H1 (cell line): ENCODE measurements at regions not wholly inside any gene's neighbourhood (a gene's known extent, or its start where the extent isn't known, plus 50 kb on each side); places are given as distances from the start of the nearest gene placed in this dataset.

Source experiments
- CTCF ChIA-PET: fragments of 300-600 bp; sonication (Branson Sonifier 250); formaldehyde crosslinking; loops from one replicate; lab custom pipeline; 2021; ENCODE audit not compliant: partially characterized antibody; lab: Charles Lee
- POLR2A ChIA-PET: fragments of 300-600 bp; sonication (Branson Sonifier 250); formaldehyde crosslinking; loops from one replicate; lab custom pipeline; 2021; ENCODE audit warnings: inconsistent platforms; ENCODE audit not compliant: partially characterized antibody; lab: Charles Lee
- DNase-seq, 2 experiments: peaks; one replicate each; pipeline versions ENCODE4 v3.0.0 to v3.0.0-alpha.2; 2010 to 2022; ENCODE audit warnings: low spot score in 2 of 2, low read depth in 1 of 2, mixed read lengths in 1 of 2
- FAIRE-seq: peaks from 2 replicates; lab custom pipeline; 2011; peaks lifted over from hg19 to GRCh38; lab: Jason Lieb, UNC
- H2AFZ ChIP-seq: 2 replicates; pipeline ENCODE4 v1.8.1; 2012; ENCODE audit warnings: low read length, inconsistent platforms
- H2AK5ac ChIP-seq: 2 replicates; pipeline ENCODE4 v1.6.1; 2013; ENCODE audit warnings: low read depth, low read length
- H2BK120ac ChIP-seq: replicated peaks from 2 replicates; pipeline ENCODE3; 2013; ENCODE audit warnings: low read depth, low read length, inconsistent platforms
- H2BK12ac ChIP-seq: 2 replicates; pipeline ENCODE4 v1.6.1; 2013; ENCODE audit warnings: low read depth, low read length
- H2BK15ac ChIP-seq: 2 replicates; pipeline ENCODE4 v1.6.1; 2013; ENCODE audit warnings: low read length
- H2BK20ac ChIP-seq: 2 replicates; pipeline ENCODE4 v1.6.1; 2013; ENCODE audit warnings: low read length
- H2BK5ac ChIP-seq: 2 replicates; pipeline ENCODE4 v1.6.1; 2013; ENCODE audit warnings: low read depth, low read length
- H3K14ac ChIP-seq: 2 replicates; pipeline ENCODE4 v1.6.1; 2013; ENCODE audit warnings: inconsistent platforms; ENCODE audit not compliant: insufficient read length
- H3K18ac ChIP-seq: 2 replicates; pipeline ENCODE4 v1.6.1; 2013; ENCODE audit warnings: low read length; ENCODE audit errors: extremely low read depth
- H3K23ac ChIP-seq: 2 replicates; pipeline ENCODE4 v1.6.1; 2013; ENCODE audit warnings: inconsistent platforms; ENCODE audit not compliant: insufficient read length
- H3K23me2 ChIP-seq: 2 replicates; pipeline ENCODE4 v1.6.1; 2013; ENCODE audit warnings: low read depth, low read length
- H3K27ac ChIP-seq: 2 replicates; pipeline ENCODE4 v1.6.1; 2011; ENCODE audit warnings: low read depth, low read length, inconsistent platforms
- H3K27me3 ChIP-seq, 4 experiments: replicated peaks in 1 of 4; 1 replicate in 1 of 4; 2 replicates in 3 of 4; pipeline versions ENCODE4 v1.6.1 to v1.8.1; 2011 to 2013; ENCODE audit warnings: low read length in 3 of 4, mild to moderate bottlenecking in 3 of 4, inconsistent platforms in 2 of 4, mixed read lengths in 2 of 4, moderate library complexity in 1 of 4; ENCODE audit not compliant: control insufficient read depth in 3 of 4, insufficient read depth in 3 of 4; ENCODE audit errors: extremely low read depth in 1 of 4
- H3K36me3 ChIP-seq, 4 experiments: 2 replicates each; pipeline versions ENCODE4 v1.6.1 to v1.8.1; 2011 to 2013; ENCODE audit warnings: mild to moderate bottlenecking in 4 of 4, low read length in 3 of 4, moderate library complexity in 2 of 4, control low read depth in 1 of 4, inconsistent platforms in 1 of 4; ENCODE audit not compliant: insufficient read depth in 4 of 4, control insufficient read depth in 2 of 4
- H3K4ac ChIP-seq: replicated peaks from 2 replicates; pipeline ENCODE3; 2013; ENCODE audit warnings: low read length, low read depth, mixed read lengths, inconsistent platforms; ENCODE audit not compliant: insufficient read length
- H3K4me1 ChIP-seq, 4 experiments: replicated peaks in 1 of 4; 1 replicate in 1 of 4; 2 replicates in 3 of 4; pipeline versions ENCODE4 v1.6.1 to v1.8.1; 2011 to 2013; ENCODE audit warnings: low read length in 3 of 4, inconsistent platforms in 2 of 4, mixed read lengths in 1 of 4; ENCODE audit not compliant: insufficient read depth in 4 of 4, control insufficient read depth in 3 of 4
- H3K4me2 ChIP-seq, 2 experiments: 2 replicates each; pipeline versions ENCODE4 v1.6.1 to v1.8.1; 2011 to 2013; ENCODE audit warnings: low read depth in 2 of 2, low read length in 2 of 2, control low read depth in 1 of 2, inconsistent platforms in 1 of 2, mild to moderate bottlenecking in 1 of 2; ENCODE audit not compliant: insufficient read depth in 1 of 2
- H3K4me3 ChIP-seq, 4 experiments: fragments of 200-600, 300-600 bp in 1 of 4; sonication (generic), shearing (Covaris generic), sonication (Bioruptor Twin) in 1 of 4; 2 replicates each; pipeline versions ENCODE4 v1.5.1 to v1.8.1; 2011 to 2016; ENCODE audit warnings: low read length in 4 of 4, low read depth in 3 of 4, control low read depth in 2 of 4, inconsistent platforms in 2 of 4, mild to moderate bottlenecking in 2 of 4, mixed read lengths in 1 of 4, moderate library complexity in 1 of 4; ENCODE audit not compliant: insufficient read depth in 2 of 4; ENCODE audit errors: extremely low read depth in 1 of 4
- H3K56ac ChIP-seq: replicated peaks from 2 replicates; pipeline ENCODE3; 2013; ENCODE audit warnings: low read depth, mild to moderate bottlenecking, mixed read lengths, low read length, inconsistent platforms; ENCODE audit not compliant: insufficient read length
- H3K79me1 ChIP-seq: 2 replicates; pipeline ENCODE4 v1.6.1; 2013; ENCODE audit warnings: low read depth, low read length, control low read depth
- H3K79me2 ChIP-seq, 2 experiments: 2 replicates each; pipeline versions ENCODE4 v1.6.1 to v1.8.1; 2012 to 2013; ENCODE audit warnings: low read length in 2 of 2, mild to moderate bottlenecking in 2 of 2, inconsistent platforms in 1 of 2; ENCODE audit not compliant: insufficient read depth in 2 of 2, control insufficient read depth in 1 of 2
- H3K9ac ChIP-seq, 4 experiments: replicated peaks in 1 of 4; 1 replicate in 1 of 4; 2 replicates in 3 of 4; pipeline versions ENCODE4 v1.6.1 to v1.8.1; 2011 to 2013; ENCODE audit warnings: low read depth in 3 of 4, low read length in 3 of 4, control low read depth in 2 of 4, mild to moderate bottlenecking in 2 of 4, moderate library complexity in 2 of 4, inconsistent platforms in 1 of 4; ENCODE audit errors: extremely low read depth in 1 of 4
- H3K9me3 ChIP-seq, 2 experiments: 2 replicates each; pipeline versions ENCODE4 v1.6.1 to v1.8.1; 2012 to 2013; ENCODE audit warnings: mild to moderate bottlenecking in 2 of 2, moderate library complexity in 2 of 2, control low read depth in 1 of 2, inconsistent platforms in 1 of 2, low read depth in 1 of 2, low read length in 1 of 2, mixed read lengths in 1 of 2; ENCODE audit not compliant: insufficient read depth in 2 of 2
- H4K20me1 ChIP-seq, 2 experiments: replicated peaks in 1 of 2; 2 replicates each; pipeline versions ENCODE3 to v1.8.1; 2011 to 2013; ENCODE audit warnings: inconsistent platforms in 2 of 2, low read length in 2 of 2, mild to moderate bottlenecking in 1 of 2; ENCODE audit not compliant: insufficient read depth in 2 of 2, control insufficient read depth in 1 of 2
- H4K5ac ChIP-seq: 2 replicates; pipeline ENCODE4 v1.6.1; 2013; ENCODE audit warnings: low read length, low read depth, mixed read lengths, inconsistent platforms; ENCODE audit not compliant: insufficient read length
- H4K8ac ChIP-seq: 2 replicates; pipeline ENCODE4 v1.8.0; 2013; ENCODE audit warnings: mild to moderate bottlenecking, moderate library complexity, low read length, inconsistent platforms; ENCODE audit not compliant: insufficient read depth; ENCODE audit errors: extremely low read depth
- H4K91ac ChIP-seq: replicated peaks from 2 replicates; pipeline ENCODE3; 2013; ENCODE audit warnings: low read length, mixed read lengths, inconsistent platforms; ENCODE audit not compliant: insufficient read length
- BRCA1 ChIP-seq: IDR thresholded peaks from 2 replicates; pipeline ENCODE4 v1.6.1; 2012; ENCODE audit warnings: low read depth, low read length, improper control_type of control experiment
- CREB1 ChIP-seq: IDR thresholded peaks from 2 replicates; pipeline ENCODE4 v1.6.1; 2012; ENCODE audit warnings: inconsistent platforms
- POU5F1 ChIP-seq: IDR thresholded peaks from 2 replicates; pipeline ENCODE4 v1.6.1; 2011; ENCODE audit warnings: low read depth, mild to moderate bottlenecking, low read length, moderate library complexity
- RBBP5 ChIP-seq: IDR thresholded peaks from 2 replicates; pipeline ENCODE4 v1.7.1; 2012; ENCODE audit warnings: low read depth, mild to moderate bottlenecking, inconsistent platforms, low read length, moderate library complexity, borderline replicate concordance
- SIX5 ChIP-seq: IDR thresholded peaks from 2 replicates; pipeline ENCODE4 v1.6.1; 2011; ENCODE audit warnings: mild to moderate bottlenecking, low read depth, low read length
- WGBS, 2 experiments: shearing (Covaris generic) in 1 of 2; methylation state at CpG; one replicate each; pipeline versions ENCODE4 v1.1.6 to v1.1.7; 2013 to 2015; ENCODE audit warnings: low lambda C conversion rate in 2 of 2, mixed read lengths in 2 of 2, inconsistent platforms in 1 of 2, low coverage in 1 of 2, missing lambda C conversion rate in 1 of 2; ENCODE audit not compliant: insufficient replicate concordance in 2 of 2, insufficient coverage in 1 of 2, insufficient read length in 1 of 2; ENCODE audit errors: extremely low coverage in 1 of 2, missing lambda C conversion rate in 1 of 2; 5-methylcytosine and 5-hydroxymethylcytosine counted together

GRCh38 chr14:97903821-97904220 is 1106.6 kb downstream of the VRK1 start:
- H3K14ac ChIP-seq = no peak overlapping the region
- CTCF ChIA-PET = interaction anchor here (0.7 kb wide), 1 partner anchor 9 kb away, joined by 5 read pairs; no protein-coding TSS in a partner anchor
- 77% methylated on average over 3 of the region's 3 CpGs; no CpG with 5 or more reads in 1 of the 2 experiments for WGBS, 2 experiments
- H3K9me3 ChIP-seq = peaks cover 0 to 4% of the 10 kb centered on the region in 2 experiments; a peak in 1 of 4 replicates
- no peak overlapping the region for H2BK20ac ChIP-seq
- H2AFZ ChIP-seq = no peak overlapping the region
- no peak for TF ChIP-seq BRCA1
- no peak for TF ChIP-seq SIX5
- no peak for TF ChIP-seq POU5F1
- TF ChIP-seq CREB1 = no peak
- no peak for TF ChIP-seq RBBP5
- TF ChIP-seq, all 59 proteins: peak for 0
- H2BK15ac ChIP-seq = no peak overlapping the region
- H3K4ac ChIP-seq = no peak overlapping the region
- H3K23ac ChIP-seq = no peak overlapping the region
- H3K23me2 ChIP-seq = no peaks in the 10 kb centered on the region
- FAIRE-seq (no peak), DNase-seq (no peak)
- no peaks in the 10 kb centered on the region for H4K20me1 ChIP-seq
- H2AK5ac ChIP-seq = no peak overlapping the region
- H4K8ac ChIP-seq = no peak overlapping the region
- H3K18ac ChIP-seq = no peak overlapping the region
- H2BK5ac ChIP-seq = no peak overlapping the region
- no peak overlapping the region for H3K4me2 ChIP-seq
- H2BK120ac ChIP-seq = no peak overlapping the region
- H3K79me2 ChIP-seq = no peaks in the 10 kb centered on the region
- 0 out of 7 replicates have a peak, but pooled peaks cover 0 to 2% (median 0%) of the 10 kb centered on the region in 4 experiments for H3K4me1 ChIP-seq
- H3K4me3 ChIP-seq = no peak overlapping the region
- H4K91ac ChIP-seq = no peak overlapping the region
- no peak overlapping the region for H3K9ac ChIP-seq
- no peak overlapping the region for H3K27ac ChIP-seq
- POLR2A ChIA-PET = no interaction called here
- no peaks in the 10 kb centered on the region for H3K79me1 ChIP-seq
- H3K56ac ChIP-seq = no peak overlapping the region
- H3K27me3 ChIP-seq = no peaks in the 10 kb centered on the region
- H2BK12ac ChIP-seq = no peak overlapping the region
- no peaks in the 10 kb centered on the region for H3K36me3 ChIP-seq
- H4K5ac ChIP-seq = no peak overlapping the region
